Fibroblast of skin of scalp (primary cell): ENCODE measurements at regions not wholly inside any gene's neighbourhood (a gene's known extent, or its start where the extent isn't known, plus 50 kb on each side); places are given as distances from the start of the nearest gene placed in this dataset.

Source experiments
- DNase-seq: peaks from one replicate; pipeline ENCODE4 v3.0.0-alpha.2; 2013

DNA sequence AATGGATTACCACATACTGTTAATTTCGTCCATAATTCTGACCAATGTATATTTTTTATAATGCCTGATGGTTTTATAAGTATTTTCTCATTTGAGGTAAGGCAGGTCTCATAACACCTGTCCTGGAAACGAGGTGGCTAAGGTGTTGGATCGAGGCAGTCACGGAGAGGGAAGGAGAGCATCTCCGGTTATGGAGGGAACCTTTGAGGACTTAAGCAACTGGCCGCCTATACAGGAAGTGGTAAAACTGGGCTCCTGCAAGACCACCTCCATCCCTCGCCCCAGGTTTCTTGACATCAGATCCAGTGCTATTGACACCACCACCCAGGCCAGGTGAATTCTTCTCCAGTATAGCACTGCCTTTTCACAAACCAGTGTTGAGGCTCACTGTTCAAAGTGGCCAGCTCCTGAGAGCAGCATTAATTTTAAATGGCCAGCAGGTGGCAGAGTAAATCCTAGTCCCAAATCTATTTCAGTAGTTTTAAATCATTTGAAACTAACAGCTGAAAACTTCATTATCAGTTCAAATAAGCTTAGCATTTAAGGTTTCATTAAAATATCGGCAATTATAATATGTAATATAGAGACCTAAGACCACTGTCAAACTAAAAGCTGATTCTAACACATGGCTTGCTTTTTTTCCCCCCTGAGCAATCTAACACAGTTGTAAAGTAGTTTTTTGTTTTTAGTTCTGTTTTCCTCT, 100.8 kb downstream of the PPM1A start:
- DNase-seq, result peak; percentile 51

DNA sequence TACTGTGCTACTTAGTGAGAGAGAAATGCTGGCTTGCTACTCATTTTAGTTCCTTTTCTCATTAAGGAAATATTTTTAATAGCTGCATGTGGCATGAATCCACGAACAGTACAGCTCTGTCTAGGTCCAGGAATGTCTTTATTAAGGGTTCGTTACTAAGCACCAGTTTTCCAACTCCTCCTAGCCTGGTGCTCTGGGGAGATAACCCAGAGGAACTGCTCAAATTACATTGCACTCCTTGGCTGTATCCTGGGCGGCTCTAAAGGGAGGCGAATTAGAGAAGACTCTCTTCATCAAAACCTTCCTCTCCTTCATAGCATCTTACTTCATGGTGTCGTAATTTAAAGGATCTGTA, 101.3 kb downstream of the PPM1A start:
- DNase-seq, result peak; percentile 7

DNA sequence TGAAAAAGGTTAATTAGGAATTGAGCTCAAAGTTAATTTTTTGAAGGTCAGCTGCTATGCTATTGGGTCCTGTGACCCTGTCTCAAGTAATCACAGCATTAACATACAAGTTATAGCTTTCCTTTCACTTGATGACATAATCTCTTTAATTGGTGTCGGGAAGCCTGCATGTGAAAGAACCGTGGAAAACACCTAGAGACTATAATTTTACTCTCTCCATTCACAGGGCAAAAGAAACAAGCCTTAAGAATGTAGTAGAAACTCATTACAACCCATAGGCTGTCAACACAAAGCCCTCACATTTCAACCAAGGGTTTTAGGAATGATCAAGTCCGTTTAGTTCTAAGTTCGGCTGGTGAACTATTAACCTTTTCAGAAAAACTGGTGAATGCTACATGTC, 104.4 kb downstream of the PPM1A start:
- DNase-seq, result no peak

DNA sequence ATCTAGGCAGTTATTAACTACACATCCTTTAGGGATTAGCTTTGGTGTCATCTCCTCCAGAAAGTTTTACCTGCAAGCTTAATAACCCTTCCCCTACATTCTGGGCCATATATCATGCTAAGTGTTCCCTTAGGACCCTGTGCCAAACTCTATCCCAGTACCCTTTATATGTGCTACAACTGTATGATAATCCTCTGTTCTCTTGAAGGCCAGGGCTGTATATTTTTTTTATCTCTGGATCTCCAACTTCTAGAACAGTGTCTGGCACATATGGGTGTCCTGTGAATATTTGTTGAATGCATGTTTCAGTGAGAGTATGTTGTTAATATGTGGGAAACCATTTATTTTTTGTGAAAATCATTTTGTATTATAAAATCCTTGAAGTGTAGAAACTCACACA, 106.7 kb downstream of the PPM1A start:
- DNase-seq, result no peak

DNA sequence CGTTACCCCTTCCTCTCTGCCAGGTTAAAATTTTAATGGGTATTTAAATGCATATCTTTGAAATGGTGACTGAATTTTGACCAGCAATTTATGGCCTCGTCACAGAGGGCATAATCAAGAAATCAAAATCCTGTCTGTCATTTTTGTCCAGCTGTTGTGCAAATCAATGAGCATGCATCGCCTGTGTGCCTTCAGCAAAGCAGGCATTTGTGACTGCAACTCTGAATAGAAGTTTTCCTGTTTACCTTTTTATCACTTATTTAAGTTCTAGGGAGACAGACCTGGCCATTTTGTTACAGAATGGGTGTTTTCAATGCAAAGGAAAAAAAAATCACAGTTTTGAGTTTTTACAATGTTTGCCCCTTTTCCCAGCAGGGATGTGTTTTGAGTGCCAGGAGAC, 107.4 kb downstream of the PPM1A start:
- no peak for DNase-seq

DNA sequence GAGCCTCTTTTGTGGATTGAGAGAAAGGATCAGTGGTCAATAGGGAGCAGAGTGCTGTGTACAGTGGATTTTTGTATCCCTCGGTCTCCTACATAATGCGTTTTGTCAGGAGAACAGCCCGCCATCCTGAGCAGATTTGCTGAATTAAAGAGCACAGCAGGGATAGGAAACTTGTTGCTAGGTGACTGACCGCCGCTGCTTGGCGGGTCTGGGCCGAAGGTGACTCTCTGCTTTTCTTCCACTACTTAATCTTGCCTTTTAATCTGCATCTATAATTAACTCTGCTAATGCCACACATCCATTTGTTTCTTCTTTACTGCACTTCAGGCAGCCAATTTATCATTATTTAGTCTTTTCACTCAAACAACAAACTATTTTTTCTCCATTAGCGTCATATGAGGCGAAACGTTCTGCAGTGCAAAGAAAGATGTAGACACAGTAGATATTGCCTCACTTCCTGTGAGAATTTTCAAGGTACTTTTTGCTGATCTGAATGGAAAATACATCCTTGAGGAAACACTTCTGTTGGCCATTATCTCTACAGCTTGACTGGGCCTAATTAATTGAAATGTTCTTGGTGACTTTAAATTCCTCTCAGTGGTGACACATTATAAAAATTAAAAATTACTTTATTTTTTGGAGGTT, 108.0 kb downstream of the PPM1A start:
- no peak for DNase-seq

DNA sequence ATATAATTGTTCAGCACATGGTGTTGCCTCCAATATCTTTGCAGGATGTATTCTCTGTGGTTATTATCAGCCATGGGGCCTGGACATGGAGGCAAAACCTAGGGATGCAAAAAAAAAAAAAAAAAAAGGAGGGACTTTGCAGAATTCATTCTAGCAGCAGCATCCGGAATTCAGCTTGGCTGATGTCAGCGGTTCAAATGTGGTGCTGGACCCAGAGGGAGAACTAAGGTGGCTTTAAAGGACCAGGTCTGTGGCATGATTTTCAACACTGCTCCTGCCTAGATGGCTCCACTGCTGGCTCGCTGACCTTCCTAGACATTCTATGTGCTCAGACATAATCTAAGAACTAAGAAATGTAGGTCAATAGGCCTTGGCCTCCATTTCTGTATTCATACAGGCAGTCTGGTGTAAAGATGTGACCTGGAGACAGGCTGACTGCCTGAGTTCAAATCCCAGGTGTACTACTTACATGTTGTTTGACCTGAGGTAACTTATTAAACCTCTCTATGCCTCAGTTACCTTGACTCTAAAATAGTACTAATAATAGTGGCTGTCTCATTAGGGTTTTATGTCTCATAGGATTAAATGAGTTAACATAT, 108.6 kb downstream of the PPM1A start:
- DNase-seq, result no peak

- DNase-seq, result no peak
Observed at GRCh38 chr14:60363275-60363674, 114.3 kb downstream of the PPM1A start.

- DNase-seq, result no peak
Observed at GRCh38 chr14:60363687-60364086, 114.7 kb downstream of the PPM1A start.

DNA sequence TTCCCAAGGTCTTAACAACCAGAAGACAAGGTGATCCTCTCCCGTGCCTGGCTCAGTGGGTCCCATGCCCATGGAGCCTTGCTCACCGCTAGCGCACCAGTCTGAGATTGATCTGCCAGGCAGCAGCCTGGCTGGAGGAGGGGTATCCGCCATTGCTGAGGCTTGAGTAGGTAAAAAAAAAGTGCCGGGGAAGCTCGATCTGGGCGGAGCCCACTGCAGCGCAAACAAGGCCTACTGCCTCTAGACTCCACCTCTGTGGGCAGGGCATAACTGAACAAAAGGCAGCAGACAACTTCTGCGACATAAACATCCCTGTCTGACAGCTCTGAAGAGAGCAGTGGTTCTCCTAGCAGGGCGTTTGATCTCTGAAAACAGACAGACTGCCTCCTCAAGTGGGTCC, 104.0 kb downstream of the C14orf39 start:
- DNase-seq, result no peak
